K562 (cell line): ENCODE measurements at regions not wholly inside any gene's neighbourhood (a gene's known extent, or its start where the extent isn't known, plus 50 kb on each side); places are given as distances from the start of the nearest gene placed in this dataset.

ENCODE experiments used
- EP300 ChIP-seq: IDR thresholded peaks from 2 replicates; pipeline ENCODE4 v1.6.1; 2012; ENCODE audit warnings: low read length, improper control_type of control experiment
- GATA2 ChIP-seq: sonication (generic); formaldehyde crosslinking; IDR thresholded peaks from 2 replicates; pipeline ENCODE4 v1.4.0; 2020; ENCODE audit warnings: mild to moderate bottlenecking, missing genetic modification reagents
- GATAD2A ChIP-seq: fragments of 450-650 bp; IDR thresholded peaks from 2 replicates; pipeline ENCODE4 v1.6.1; 2017
- GTF2E2 ChIP-seq: fragments of 200-800 bp; sonication (Bioruptor generic); IDR thresholded peaks from 2 replicates; pipeline ENCODE4 v1.6.1; 2016; ENCODE audit warnings: missing genetic modification characterization, missing compliant biosample characterization
- MAX ChIP-seq: sonication (generic); formaldehyde crosslinking; IDR thresholded peaks from 2 replicates; pipeline ENCODE4 v1.9.0; 2022; ENCODE audit warnings: mild to moderate bottlenecking, missing genetic modification reagents
- POLR2A ChIP-seq: fragments of 450-650 bp; conservative IDR thresholded peaks from 2 replicates; pipeline ENCODE4 v1.6.1; 2016
- ZKSCAN8 ChIP-seq: fragments of 200-800 bp; sonication (Bioruptor generic); IDR thresholded peaks from 2 replicates; pipeline ENCODE4 v1.6.1; 2016; ENCODE audit warnings: missing genetic modification characterization, missing compliant biosample characterization
- ZNF146 ChIP-seq: IDR thresholded peaks from one replicate; pipeline ENCODE4 v1.6.1; 2018; ENCODE audit warnings: missing compliant biosample characterization; ENCODE audit not compliant: unreplicated experiment
- ZSCAN29 ChIP-seq: fragments of 450-650 bp; IDR thresholded peaks from 2 replicates; pipeline ENCODE4 v1.6.1; 2017
- TF ChIP-seq, protein P1 (sequence below): sonication (generic); formaldehyde crosslinking; IDR thresholded peaks from 2 replicates; pipeline ENCODE4 v1.8.1; 2023; ENCODE audit warnings: mild to moderate bottlenecking, missing genetic modification reagents

DNA sequence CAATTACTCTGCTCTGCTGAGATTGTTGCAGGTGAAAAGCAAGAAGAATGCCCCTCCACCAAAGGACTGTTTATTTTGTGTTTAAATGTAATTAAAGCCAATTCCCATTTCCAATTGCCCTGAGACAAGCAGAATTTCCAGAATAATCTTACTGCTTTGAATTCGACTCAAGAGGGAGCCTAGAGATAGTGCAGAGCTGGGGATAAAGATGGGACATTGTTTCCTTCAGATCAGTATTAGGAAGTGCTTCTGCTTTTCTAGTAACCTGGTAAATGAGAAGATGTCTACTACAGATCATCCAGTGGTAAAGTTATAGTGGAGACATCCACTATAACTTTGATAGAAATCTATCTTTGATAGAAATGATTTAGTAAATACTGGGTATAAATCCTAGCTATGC lies 326.9 kb downstream of the UBE3D start:
- TF ChIP-seq EP300 (no peak), POLR2A (no peak), ZNF146 (CRISPR knock-in tag) (no peak), GATAD2A (no peak), GATA2 (CRISPR knock-in tag) (no peak), GTF2E2 (no peak), MAX (no peak), ZSCAN29 (no peak), ZKSCAN8 (no peak)
- TF ChIP-seq, protein P1, sequence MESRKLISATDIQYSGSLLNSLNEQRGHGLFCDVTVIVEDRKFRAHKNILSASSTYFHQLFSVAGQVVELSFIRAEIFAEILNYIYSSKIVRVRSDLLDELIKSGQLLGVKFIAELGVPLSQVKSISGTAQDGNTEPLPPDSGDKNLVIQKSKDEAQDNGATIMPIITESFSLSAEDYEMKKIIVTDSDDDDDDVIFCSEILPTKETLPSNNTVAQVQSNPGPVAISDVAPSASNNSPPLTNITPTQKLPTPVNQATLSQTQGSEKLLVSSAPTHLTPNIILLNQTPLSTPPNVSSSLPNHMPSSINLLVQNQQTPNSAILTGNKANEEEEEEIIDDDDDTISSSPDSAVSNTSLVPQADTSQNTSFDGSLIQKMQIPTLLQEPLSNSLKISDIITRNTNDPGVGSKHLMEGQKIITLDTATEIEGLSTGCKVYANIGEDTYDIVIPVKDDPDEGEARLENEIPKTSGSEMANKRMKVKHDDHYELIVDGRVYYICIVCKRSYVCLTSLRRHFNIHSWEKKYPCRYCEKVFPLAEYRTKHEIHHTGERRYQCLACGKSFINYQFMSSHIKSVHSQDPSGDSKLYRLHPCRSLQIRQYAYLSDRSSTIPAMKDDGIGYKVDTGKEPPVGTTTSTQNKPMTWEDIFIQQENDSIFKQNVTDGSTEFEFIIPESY (CRISPR knock-in tag), result no peak
